KOPT-K1 (cell line): ENCODE measurements at regions not wholly inside any gene's neighbourhood (a gene's known extent, or its start where the extent isn't known, plus 50 kb on each side); places are given as distances from the start of the nearest gene placed in this dataset.
"Not testable (repeated sequence)": the region's sequence is repeated elsewhere in the genome, so short reads cannot be mapped to it uniquely, and the experiment has no call there.

Experiments used
- H3K27ac ChIP-seq: fragments of 200-600 bp; sonication (generic); 2 replicates; pipeline ENCODE4 v1.5.1; 2016; ENCODE audit warnings: antibody characterized with exemption, mild to moderate bottlenecking, low read depth, low read length; ENCODE audit not compliant: poor library complexity, severe bottlenecking
- H3K36me3 ChIP-seq: fragments of 200-600 bp; sonication (generic); 2 replicates; pipeline ENCODE4 v1.5.1; 2017; ENCODE audit warnings: antibody characterized with exemption, mild to moderate bottlenecking, low read length, moderate library complexity; ENCODE audit not compliant: insufficient read depth
- H3K9me3 ChIP-seq: fragments of 200-600 bp; sonication (generic); 2 replicates; pipeline ENCODE4 v1.5.1; 2017; ENCODE audit warnings: antibody characterized with exemption, low read length, mild to moderate bottlenecking; ENCODE audit not compliant: insufficient read depth, poor library complexity, severe bottlenecking

GRCh38 chr3:130831719-130832400 is 62.0 kb upstream of the ATP2C1 start:
- H3K9me3 ChIP-seq: no peaks in the 10 kb centered on the region
- no peak overlapping the region for H3K27ac ChIP-seq
- no peaks in the 10 kb centered on the region for H3K36me3 ChIP-seq

GRCh38 chr3:130832401-130832746 is 61.5 kb upstream of the ATP2C1 start:
- H3K9me3 ChIP-seq, H3K36me3 ChIP-seq, H3K27ac ChIP-seq: not testable (repeated sequence)

- Histone ChIP-seq H3K9me3 (no peaks in the 10 kb centered on the region), H3K36me3 (no peaks in the 10 kb centered on the region), H3K27ac (no peak overlapping the region)
These were observed 59.4 kb upstream of the ATP2C1 start for GRCh38 chr3:130834476-130834875.

DNA sequence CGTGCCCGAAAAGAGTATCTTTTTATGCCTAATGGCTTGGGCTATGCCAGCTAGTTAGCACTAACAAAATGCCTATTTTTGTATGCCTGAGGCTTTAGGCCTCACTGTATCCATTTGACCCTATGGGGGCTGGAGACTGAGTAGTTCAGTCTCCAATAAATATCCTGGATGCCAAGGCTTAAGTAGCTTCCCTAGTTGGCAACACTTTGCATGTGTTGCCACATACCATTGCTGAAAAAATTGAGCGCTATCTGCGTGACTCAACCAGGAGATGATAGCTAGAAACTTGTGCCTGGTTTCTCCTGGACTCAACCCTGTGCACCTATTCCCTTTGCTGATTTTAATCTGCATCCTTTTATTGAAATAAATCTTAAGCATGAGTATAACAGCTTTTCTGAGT is 58.4 kb upstream of the ATP2C1 start:
- H3K9me3 ChIP-seq: no peaks in the 10 kb centered on the region
- no peak overlapping the region for H3K27ac ChIP-seq
- H3K36me3 ChIP-seq: no peaks in the 10 kb centered on the region

DNA sequence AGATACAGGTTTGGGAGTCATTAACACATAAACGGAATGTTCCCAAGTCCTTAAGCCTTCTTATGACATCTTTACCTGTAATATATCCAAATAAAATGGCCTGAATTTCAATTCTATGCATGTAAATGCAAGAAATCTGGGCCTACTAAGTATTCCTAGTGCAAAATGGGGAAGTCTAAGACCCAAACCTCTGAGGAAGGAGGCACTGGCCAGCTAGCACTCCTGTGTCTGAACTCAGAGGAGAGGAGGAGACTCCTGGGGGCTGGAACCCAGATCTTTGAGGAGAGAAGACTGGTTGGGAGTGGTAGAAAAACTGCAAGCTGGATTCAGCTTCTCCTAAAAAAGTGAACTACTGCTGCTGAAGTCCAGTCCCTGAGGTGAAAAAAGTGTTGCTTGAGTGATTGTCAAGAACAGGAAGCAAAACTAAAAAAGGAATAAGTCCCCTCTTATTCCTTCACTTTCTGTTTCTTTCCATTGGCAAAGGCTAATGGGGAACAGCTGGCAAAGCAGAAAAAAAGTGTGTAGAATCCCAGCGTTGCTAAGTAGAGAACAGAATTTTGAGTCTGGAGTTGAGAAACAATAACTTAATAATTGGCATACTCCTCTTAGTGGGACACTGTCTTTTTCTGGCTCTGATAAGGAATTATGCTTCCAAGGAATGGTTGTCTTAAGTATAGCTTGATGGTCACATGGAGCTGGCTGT is 54.8 kb upstream of the ATP2C1 start:
- peak overlapping the region; percentile 11 for H3K27ac ChIP-seq
- H3K36me3 ChIP-seq: no peaks in the 10 kb centered on the region
- H3K9me3 ChIP-seq: no peaks in the 10 kb centered on the region

DNA sequence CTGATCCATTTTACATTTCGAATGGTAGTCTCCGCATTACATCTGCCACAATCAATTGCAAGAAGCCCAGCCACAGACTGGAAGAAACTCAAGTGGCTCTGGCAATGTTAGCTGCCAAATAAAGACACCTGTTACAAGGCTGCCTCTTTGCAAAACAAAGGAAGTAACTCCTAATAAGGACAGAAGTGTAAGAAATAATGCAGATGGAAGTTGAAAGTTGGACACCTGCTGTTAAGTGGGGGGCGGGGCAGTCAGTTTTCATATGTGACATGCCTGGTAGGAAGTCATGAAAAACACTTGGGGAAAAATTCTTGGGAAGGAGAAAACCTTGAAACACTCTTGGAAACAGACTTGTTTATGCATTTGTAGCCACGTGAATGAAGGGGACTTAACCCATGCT is 54.1 kb upstream of the ATP2C1 start:
- Histone ChIP-seq H3K9me3 (no peaks in the 10 kb centered on the region), H3K27ac (peak overlapping the region; percentile 11), H3K36me3 (no peaks in the 10 kb centered on the region)

DNA sequence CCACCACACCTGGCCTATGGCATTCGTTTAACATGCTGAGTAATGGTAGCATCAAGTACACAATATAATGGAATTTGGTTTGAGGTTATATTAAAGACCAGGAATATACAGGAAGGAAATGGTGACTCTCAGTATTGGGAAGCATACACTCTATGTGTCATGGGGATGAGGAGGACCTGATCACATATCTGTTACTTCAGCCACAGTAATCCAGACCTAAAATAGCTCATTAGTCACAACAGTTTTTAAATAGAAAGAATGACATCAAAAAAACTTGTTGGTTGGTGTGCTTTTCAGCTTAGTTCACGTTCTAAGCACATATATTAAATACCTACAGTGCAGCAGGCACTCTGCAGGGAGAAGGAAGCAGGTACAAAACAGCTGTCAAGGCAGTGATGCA is 52.5 kb upstream of the ATP2C1 start:
- H3K9me3 ChIP-seq: no peaks in the 10 kb centered on the region
- H3K27ac ChIP-seq: no peak overlapping the region
- no peaks in the 10 kb centered on the region for H3K36me3 ChIP-seq

- Histone ChIP-seq H3K9me3 (no peaks in the 10 kb centered on the region), H3K27ac (no peak overlapping the region), H3K36me3 (no peaks in the 10 kb centered on the region)
These were observed 50.4 kb upstream of the ATP2C1 start for GRCh38 chr3:130843441-130843840.
